WTC11 (cell line): ENCODE measurements at regions not wholly inside any gene's neighbourhood (a gene's known extent, or its start where the extent isn't known, plus 50 kb on each side); places are given as distances from the start of the nearest gene placed in this dataset.

ENCODE experiments used
- KAT7 ChIP-seq: sonication (generic); formaldehyde crosslinking; IDR thresholded peaks from 2 replicates; pipeline ENCODE4 v1.8.1; 2023; ENCODE audit warnings: missing genetic modification reagents, mild to moderate bottlenecking, borderline replicate concordance
- NR2C2 ChIP-seq: sonication (generic); formaldehyde crosslinking; IDR thresholded peaks from 2 replicates; pipeline ENCODE4 v1.8.0; 2022; ENCODE audit warnings: mild to moderate bottlenecking, missing genetic modification reagents
- ZNF138 ChIP-seq: sonication (generic); formaldehyde crosslinking; conservative IDR thresholded peaks from 2 replicates; pipeline ENCODE4 v1.8.1; 2022; ENCODE audit warnings: mild to moderate bottlenecking, moderate library complexity, missing genetic modification reagents
- ZNF232 ChIP-seq: sonication (generic); formaldehyde crosslinking; IDR thresholded peaks from 2 replicates; pipeline ENCODE4 v1.8.0; 2022; ENCODE audit warnings: mild to moderate bottlenecking, missing genetic modification reagents
- TF ChIP-seq, protein P1 (sequence below): fragments of 200-600 bp; IDR thresholded peaks from 2 replicates; pipeline ENCODE4 v1.8.0; 2022; ENCODE audit warnings: antibody characterized with exemption
- TF ChIP-seq, protein P2 (sequence below): sonication (generic); formaldehyde crosslinking; conservative IDR thresholded peaks from 2 replicates; pipeline ENCODE4 v1.8.1; 2022; ENCODE audit warnings: mild to moderate bottlenecking, missing genetic modification reagents
- TF ChIP-seq, protein P3 (sequence below): sonication (generic); formaldehyde crosslinking; IDR thresholded peaks from 2 replicates; pipeline ENCODE4 v1.8.0; 2022; ENCODE audit warnings: mild to moderate bottlenecking, missing genetic modification reagents

DNA sequence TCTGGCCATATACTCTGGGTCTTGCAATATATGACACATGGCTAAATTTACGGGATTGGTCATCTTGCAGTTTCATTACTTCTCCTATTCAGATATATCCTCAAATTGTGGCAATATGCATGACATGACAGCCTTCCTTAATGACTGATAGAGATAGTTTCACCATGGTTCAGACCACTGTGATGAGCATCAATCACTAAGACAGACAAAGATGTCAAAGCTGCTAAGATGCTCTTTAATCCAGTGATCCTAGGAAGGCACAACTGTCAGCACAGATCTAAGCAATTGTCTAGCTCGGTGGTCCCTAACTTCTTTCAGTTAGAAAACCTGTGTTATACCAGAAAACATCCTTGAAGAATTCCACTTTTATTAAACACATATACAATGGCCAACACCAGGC, 70.9 kb upstream of the ADGRL2 start:
- TF ChIP-seq ZNF232 (CRISPR knock-in tag), result no peak
- TF ChIP-seq, protein P1, sequence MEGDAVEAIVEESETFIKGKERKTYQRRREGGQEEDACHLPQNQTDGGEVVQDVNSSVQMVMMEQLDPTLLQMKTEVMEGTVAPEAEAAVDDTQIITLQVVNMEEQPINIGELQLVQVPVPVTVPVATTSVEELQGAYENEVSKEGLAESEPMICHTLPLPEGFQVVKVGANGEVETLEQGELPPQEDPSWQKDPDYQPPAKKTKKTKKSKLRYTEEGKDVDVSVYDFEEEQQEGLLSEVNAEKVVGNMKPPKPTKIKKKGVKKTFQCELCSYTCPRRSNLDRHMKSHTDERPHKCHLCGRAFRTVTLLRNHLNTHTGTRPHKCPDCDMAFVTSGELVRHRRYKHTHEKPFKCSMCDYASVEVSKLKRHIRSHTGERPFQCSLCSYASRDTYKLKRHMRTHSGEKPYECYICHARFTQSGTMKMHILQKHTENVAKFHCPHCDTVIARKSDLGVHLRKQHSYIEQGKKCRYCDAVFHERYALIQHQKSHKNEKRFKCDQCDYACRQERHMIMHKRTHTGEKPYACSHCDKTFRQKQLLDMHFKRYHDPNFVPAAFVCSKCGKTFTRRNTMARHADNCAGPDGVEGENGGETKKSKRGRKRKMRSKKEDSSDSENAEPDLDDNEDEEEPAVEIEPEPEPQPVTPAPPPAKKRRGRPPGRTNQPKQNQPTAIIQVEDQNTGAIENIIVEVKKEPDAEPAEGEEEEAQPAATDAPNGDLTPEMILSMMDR, result no peak
- TF ChIP-seq ZNF138 (CRISPR knock-in tag), result no peak
- TF ChIP-seq KAT7 (CRISPR knock-in tag), result no peak
- TF ChIP-seq, protein P2, sequence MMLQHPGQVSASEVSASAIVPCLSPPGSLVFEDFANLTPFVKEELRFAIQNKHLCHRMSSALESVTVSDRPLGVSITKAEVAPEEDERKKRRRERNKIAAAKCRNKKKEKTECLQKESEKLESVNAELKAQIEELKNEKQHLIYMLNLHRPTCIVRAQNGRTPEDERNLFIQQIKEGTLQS (CRISPR knock-in tag), result no peak
- TF ChIP-seq, protein P3, sequence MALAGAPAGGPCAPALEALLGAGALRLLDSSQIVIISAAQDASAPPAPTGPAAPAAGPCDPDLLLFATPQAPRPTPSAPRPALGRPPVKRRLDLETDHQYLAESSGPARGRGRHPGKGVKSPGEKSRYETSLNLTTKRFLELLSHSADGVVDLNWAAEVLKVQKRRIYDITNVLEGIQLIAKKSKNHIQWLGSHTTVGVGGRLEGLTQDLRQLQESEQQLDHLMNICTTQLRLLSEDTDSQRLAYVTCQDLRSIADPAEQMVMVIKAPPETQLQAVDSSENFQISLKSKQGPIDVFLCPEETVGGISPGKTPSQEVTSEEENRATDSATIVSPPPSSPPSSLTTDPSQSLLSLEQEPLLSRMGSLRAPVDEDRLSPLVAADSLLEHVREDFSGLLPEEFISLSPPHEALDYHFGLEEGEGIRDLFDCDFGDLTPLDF (CRISPR knock-in tag), result no peak
- TF ChIP-seq NR2C2 (CRISPR knock-in tag), result no peak
